GM23338 (cell line): ENCODE measurements at regions not wholly inside any gene's neighbourhood (a gene's known extent, or its start where the extent isn't known, plus 50 kb on each side); places are given as distances from the start of the nearest gene placed in this dataset.

Experiments used
- ATAC-seq: fragments of 200-7000 bp; cut with Tn5 transposase; 3 replicates; pipeline ENCODE4 v1.9.1; 2020
- DNase-seq: peaks from one replicate; pipeline ENCODE4 v3.0.0-alpha.2; 2015; ENCODE audit warnings: low spot score
- H2AFZ ChIP-seq: fragments of 200-600 bp; sonication (generic); 2 replicates; pipeline ENCODE4 v1.8.0; 2016; ENCODE audit warnings: antibody characterized with exemption, mild to moderate bottlenecking, moderate library complexity
- H3F3A ChIP-seq: fragments of 200-600 bp; sonication (generic); replicated peaks from 2 replicates; pipeline ENCODE4 v1.8.0; 2017; ENCODE audit warnings: antibody characterized with exemption, mixed run types, low read depth
- H3K27ac ChIP-seq: fragments of 200-600 bp; sonication (generic); 2 replicates; pipeline ENCODE4 v1.6.1; 2016; ENCODE audit warnings: low read depth
- H3K27me3 ChIP-seq: fragments of 200-600 bp; sonication (generic); 2 replicates; pipeline ENCODE4 v1.8.0; 2016; ENCODE audit warnings: mild to moderate bottlenecking, mixed run types, moderate library complexity; ENCODE audit not compliant: insufficient read depth
- H3K36me3 ChIP-seq: fragments of 200-600 bp; sonication (generic); 2 replicates; pipeline ENCODE4 v1.8.0; 2016; ENCODE audit warnings: mild to moderate bottlenecking; ENCODE audit not compliant: insufficient read depth
- H3K4me1 ChIP-seq: fragments of 200-600 bp; sonication (generic); 2 replicates; pipeline ENCODE4 v1.8.0; 2016; ENCODE audit warnings: mild to moderate bottlenecking, moderate library complexity; ENCODE audit not compliant: insufficient read depth
- H3K4me2 ChIP-seq: fragments of 200-600 bp; sonication (generic); 2 replicates; pipeline ENCODE4 v1.7.1; 2017; ENCODE audit warnings: mixed run types
- H3K4me3 ChIP-seq: fragments of 200-600 bp; sonication (generic); 2 replicates; pipeline ENCODE4 v1.6.1; 2016; ENCODE audit warnings: mixed run types
- H3K79me2 ChIP-seq: fragments of 200-600 bp; sonication (generic); replicated peaks from 2 replicates; pipeline ENCODE4 v1.8.0; 2017; ENCODE audit warnings: mild to moderate bottlenecking; ENCODE audit not compliant: insufficient read depth
- H3K9me2 ChIP-seq: fragments of 200-600 bp; sonication (generic); 2 replicates; pipeline ENCODE4 v1.8.0; 2017; ENCODE audit not compliant: insufficient read depth
- H4K20me1 ChIP-seq: fragments of 200-600 bp; sonication (generic); replicated peaks from 2 replicates; pipeline ENCODE4 v1.8.0; 2017; ENCODE audit warnings: mild to moderate bottlenecking; ENCODE audit not compliant: insufficient read depth
- H3K27ac Mint-ChIP-seq: 2 replicates; pipeline ENCODE4 v1.8.0; 2020; ENCODE audit warnings: inconsistent platforms, mild to moderate bottlenecking, moderate library complexity, mixed read lengths
- H3K27me3 Mint-ChIP-seq: 3 replicates; pipeline ENCODE4 v1.8.0; 2022; ENCODE audit warnings: low read depth, mild to moderate bottlenecking, moderate library complexity, mixed read lengths, inconsistent platforms; ENCODE audit not compliant: insufficient read depth, poor library complexity
- H3K36me3 Mint-ChIP-seq: 3 replicates; pipeline ENCODE4 v1.8.0; 2021; ENCODE audit warnings: low read depth, mild to moderate bottlenecking, inconsistent platforms, moderate library complexity, mixed read lengths
- H3K4me1 Mint-ChIP-seq: 3 replicates; pipeline ENCODE4 v1.8.0; 2020; ENCODE audit warnings: mild to moderate bottlenecking, inconsistent platforms, mixed read lengths
- H3K4me3 Mint-ChIP-seq: 3 replicates; pipeline ENCODE4 v1.8.0; 2021; ENCODE audit warnings: moderate library complexity, mild to moderate bottlenecking, inconsistent platforms, mixed read lengths
- H3K9me3 Mint-ChIP-seq: 3 replicates; pipeline ENCODE4 v1.8.0; 2020; ENCODE audit warnings: moderate library complexity, mild to moderate bottlenecking, inconsistent platforms, mixed read lengths
- CREB1 ChIP-seq: fragments of 250-450 bp; sonication (Bioruptor Pico); IDR thresholded peaks from 2 replicates; pipeline ENCODE4 v1.5.0; 2020; ENCODE audit warnings: low read depth, mild to moderate bottlenecking, moderate library complexity
- EZH2phosphoT487 ChIP-seq: fragments of 200-600 bp; sonication (generic); IDR thresholded peaks from one replicate; pipeline ENCODE4 v1.8.1; 2018; ENCODE audit warnings: antibody characterized with exemption; ENCODE audit not compliant: unreplicated experiment
- JUNB ChIP-seq: IDR thresholded peaks from one replicate; pipeline ENCODE4 v1.6.1; 2016; ENCODE audit warnings: antibody characterized with exemption; ENCODE audit not compliant: unreplicated experiment
- POLR2AphosphoS5 ChIP-seq: IDR thresholded peaks from 2 replicates; pipeline ENCODE4 v1.6.1; 2016; ENCODE audit warnings: antibody characterized with exemption, low read depth
- STAT1 ChIP-seq: IDR thresholded peaks from one replicate; pipeline ENCODE4 v1.6.1; 2016; ENCODE audit warnings: antibody characterized with exemption; ENCODE audit not compliant: unreplicated experiment
- ZNF114 ChIP-seq: fragments of 250-450 bp; sonication (Bioruptor Pico); IDR thresholded peaks from 2 replicates; pipeline ENCODE4 v1.5.0; 2020; ENCODE audit warnings: mild to moderate bottlenecking, moderate library complexity
- ZNF331 ChIP-seq: fragments of 250-450 bp; sonication (Bioruptor Pico); IDR thresholded peaks from 2 replicates; pipeline ENCODE4 v1.5.0; 2020; ENCODE audit warnings: low read depth, mild to moderate bottlenecking, moderate library complexity
- TF ChIP-seq, protein P1 (sequence below): fragments of 250-450 bp; sonication (Bioruptor Pico); IDR thresholded peaks from 2 replicates; pipeline ENCODE4 v1.5.0; 2020; ENCODE audit warnings: mild to moderate bottlenecking, moderate library complexity
- TF ChIP-seq, protein P2 (sequence below): IDR thresholded peaks from 2 replicates; pipeline ENCODE4 v1.6.1; 2016; ENCODE audit warnings: antibody characterized with exemption
- TF ChIP-seq, protein P3 (sequence below), 2 experiments: fragments of 200-600 bp in 1 of 2; sonication (generic) in 1 of 2; conservative IDR thresholded peaks; 2 replicates each; pipeline versions ENCODE4 v1.5.1 to v1.6.1; 2016 to 2017; ENCODE audit warnings: antibody characterized with exemption in 2 of 2, low read depth in 2 of 2, mild to moderate bottlenecking in 2 of 2, moderate library complexity in 1 of 2

DNA sequence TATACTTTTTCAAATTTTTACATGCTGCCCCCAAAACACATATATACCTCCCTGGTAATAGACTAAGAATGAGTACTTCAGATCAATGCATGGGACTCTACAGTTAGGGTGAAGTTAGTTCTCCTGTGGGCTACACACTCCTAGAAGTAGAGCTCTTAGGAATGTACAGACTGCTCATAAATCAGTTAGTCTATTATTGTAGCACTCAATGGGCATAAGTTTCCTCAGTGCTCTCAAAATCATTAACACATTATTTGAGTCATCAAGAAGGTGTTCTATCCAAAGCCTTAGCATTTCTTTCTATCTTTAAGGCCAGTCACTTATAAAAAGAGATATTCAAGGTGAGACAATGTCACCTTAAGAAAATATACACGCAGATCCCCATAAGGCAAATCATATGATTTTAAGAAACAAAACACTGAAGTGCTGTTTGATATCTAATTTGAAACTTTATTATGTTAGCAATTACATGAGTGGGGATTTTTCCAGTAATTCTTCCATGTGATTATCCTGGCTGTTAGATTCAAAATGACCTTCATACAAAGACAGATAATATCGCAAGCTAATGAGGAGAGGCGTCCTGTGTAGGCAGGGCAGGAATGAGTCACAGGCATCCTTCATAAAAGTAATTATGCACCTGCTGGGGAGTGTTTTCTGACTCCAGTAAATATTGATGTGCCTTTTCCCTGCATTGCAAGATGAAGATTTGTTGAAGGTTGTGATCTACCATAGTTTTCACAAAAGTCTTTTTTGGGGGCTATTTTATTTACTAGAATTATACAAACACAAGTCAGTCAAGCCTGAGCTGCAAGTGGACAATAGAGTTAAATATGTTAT, 167.2 kb upstream of the ATP1B1 start (continued):
- TF ChIP-seq, protein P1, sequence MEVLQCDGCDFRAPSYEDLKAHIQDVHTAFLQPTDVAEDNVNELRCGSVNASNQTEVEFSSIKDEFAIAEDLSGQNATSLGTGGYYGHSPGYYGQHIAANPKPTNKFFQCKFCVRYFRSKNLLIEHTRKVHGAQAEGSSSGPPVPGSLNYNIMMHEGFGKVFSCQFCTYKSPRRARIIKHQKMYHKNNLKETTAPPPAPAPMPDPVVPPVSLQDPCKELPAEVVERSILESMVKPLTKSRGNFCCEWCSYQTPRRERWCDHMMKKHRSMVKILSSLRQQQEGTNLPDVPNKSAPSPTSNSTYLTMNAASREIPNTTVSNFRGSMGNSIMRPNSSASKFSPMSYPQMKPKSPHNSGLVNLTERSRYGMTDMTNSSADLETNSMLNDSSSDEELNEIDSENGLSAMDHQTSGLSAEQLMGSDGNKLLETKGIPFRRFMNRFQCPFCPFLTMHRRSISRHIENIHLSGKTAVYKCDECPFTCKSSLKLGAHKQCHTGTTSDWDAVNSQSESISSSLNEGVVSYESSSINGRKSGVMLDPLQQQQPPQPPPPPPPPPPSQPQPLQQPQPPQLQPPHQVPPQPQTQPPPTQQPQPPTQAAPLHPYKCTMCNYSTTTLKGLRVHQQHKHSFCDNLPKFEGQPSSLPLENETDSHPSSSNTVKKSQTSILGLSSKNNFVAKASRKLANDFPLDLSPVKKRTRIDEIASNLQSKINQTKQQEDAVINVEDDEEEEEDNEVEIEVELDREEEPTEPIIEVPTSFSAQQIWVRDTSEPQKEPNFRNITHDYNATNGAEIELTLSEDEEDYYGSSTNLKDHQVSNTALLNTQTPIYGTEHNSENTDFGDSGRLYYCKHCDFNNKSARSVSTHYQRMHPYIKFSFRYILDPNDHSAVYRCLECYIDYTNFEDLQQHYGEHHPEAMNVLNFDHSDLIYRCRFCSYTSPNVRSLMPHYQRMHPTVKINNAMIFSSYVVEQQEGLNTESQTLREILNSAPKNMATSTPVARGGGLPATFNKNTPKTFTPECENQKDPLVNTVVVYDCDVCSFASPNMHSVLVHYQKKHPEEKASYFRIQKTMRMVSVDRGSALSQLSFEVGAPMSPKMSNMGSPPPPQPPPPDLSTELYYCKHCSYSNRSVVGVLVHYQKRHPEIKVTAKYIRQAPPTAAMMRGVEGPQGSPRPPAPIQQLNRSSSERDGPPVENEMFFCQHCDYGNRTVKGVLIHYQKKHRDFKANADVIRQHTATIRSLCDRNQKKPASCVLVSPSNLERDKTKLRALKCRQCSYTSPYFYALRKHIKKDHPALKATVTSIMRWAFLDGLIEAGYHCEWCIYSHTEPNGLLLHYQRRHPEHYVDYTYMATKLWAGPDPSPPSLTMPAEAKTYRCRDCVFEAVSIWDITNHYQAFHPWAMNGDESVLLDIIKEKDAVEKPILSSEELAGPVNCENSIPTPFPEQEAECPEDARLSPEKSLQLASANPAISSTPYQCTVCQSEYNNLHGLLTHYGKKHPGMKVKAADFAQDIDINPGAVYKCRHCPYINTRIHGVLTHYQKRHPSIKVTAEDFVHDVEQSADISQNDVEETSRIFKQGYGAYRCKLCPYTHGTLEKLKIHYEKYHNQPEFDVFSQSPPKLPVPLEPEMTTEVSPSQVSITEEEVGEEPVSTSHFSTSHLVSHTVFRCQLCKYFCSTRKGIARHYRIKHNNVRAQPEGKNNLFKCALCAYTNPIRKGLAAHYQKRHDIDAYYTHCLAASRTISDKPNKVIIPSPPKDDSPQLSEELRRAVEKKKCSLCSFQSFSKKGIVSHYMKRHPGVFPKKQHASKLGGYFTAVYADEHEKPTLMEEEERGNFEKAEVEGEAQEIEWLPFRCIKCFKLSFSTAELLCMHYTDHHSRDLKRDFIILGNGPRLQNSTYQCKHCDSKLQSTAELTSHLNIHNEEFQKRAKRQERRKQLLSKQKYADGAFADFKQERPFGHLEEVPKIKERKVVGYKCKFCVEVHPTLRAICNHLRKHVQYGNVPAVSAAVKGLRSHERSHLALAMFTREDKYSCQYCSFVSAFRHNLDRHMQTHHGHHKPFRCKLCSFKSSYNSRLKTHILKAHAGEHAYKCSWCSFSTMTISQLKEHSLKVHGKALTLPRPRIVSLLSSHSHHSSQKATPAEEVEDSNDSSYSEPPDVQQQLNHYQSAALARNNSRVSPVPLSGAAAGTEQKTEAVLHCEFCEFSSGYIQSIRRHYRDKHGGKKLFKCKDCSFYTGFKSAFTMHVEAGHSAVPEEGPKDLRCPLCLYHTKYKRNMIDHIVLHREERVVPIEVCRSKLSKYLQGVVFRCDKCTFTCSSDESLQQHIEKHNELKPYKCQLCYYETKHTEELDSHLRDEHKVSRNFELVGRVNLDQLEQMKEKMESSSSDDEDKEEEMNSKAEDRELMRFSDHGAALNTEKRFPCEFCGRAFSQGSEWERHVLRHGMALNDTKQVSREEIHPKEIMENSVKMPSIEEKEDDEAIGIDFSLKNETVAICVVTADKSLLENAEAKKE (CRISPR knock-in tag): no peak

DNA sequence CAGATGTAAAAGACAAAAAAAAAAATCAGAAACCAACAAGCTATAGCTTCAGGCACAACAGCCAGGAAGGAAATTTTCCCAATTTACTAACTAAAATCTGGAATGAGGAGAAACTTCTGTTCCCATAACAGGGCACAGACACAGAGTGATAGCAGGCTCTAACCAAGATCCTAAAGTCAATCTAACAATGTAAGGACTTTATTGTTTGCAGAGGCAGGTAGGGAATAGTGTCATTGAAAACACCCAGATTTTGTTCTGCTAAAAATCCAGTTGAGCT, 166.6 kb upstream of the ATP1B1 start:
- H3K4me2 ChIP-seq: no peak overlapping the region
- no peaks in the 10 kb centered on the region for H3F3A ChIP-seq
- Mint-ChIP-seq H3K27me3 (no peaks in the 10 kb centered on the region), H3K4me1 (peaks cover 12% of the 10 kb centered on the region), H3K4me3 (no peak overlapping the region), H3K9me3 (no peaks in the 10 kb centered on the region; the same call in 2 of the 3 replicates), H3K36me3 (no peaks in the 10 kb centered on the region), H3K27ac (no peak overlapping the region)
- DNase-seq: no peak
- H2AFZ ChIP-seq: no peak overlapping the region
- peaks cover 10% of the 10 kb centered on the region for H3K4me1 ChIP-seq
- no peak overlapping the region for H3K27ac ChIP-seq
- H3K4me3 ChIP-seq: no peak overlapping the region
- no peaks in the 10 kb centered on the region for H3K79me2 ChIP-seq
- ATAC-seq: no peak
- no peaks in the 10 kb centered on the region for H3K36me3 ChIP-seq
- no peaks in the 10 kb centered on the region for H3K27me3 ChIP-seq
- peaks cover 9% of the 10 kb centered on the region; the same call in 1 of the 2 replicates for H3K9me2 ChIP-seq
- H4K20me1 ChIP-seq: no peaks in the 10 kb centered on the region
- TF ChIP-seq JUNB (no peak), ZNF114 (CRISPR knock-in tag) (no peak), CREB1 (CRISPR knock-in tag) (no peak), EZH2phosphoT487 (no peak), ZNF331 (CRISPR knock-in tag) (no peak), POLR2AphosphoS5 (no peak), STAT1 (no peak)
- TF ChIP-seq, protein P2, sequence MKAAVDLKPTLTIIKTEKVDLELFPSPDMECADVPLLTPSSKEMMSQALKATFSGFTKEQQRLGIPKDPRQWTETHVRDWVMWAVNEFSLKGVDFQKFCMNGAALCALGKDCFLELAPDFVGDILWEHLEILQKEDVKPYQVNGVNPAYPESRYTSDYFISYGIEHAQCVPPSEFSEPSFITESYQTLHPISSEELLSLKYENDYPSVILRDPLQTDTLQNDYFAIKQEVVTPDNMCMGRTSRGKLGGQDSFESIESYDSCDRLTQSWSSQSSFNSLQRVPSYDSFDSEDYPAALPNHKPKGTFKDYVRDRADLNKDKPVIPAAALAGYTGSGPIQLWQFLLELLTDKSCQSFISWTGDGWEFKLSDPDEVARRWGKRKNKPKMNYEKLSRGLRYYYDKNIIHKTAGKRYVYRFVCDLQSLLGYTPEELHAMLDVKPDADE: no peak
- TF ChIP-seq, protein P3, sequence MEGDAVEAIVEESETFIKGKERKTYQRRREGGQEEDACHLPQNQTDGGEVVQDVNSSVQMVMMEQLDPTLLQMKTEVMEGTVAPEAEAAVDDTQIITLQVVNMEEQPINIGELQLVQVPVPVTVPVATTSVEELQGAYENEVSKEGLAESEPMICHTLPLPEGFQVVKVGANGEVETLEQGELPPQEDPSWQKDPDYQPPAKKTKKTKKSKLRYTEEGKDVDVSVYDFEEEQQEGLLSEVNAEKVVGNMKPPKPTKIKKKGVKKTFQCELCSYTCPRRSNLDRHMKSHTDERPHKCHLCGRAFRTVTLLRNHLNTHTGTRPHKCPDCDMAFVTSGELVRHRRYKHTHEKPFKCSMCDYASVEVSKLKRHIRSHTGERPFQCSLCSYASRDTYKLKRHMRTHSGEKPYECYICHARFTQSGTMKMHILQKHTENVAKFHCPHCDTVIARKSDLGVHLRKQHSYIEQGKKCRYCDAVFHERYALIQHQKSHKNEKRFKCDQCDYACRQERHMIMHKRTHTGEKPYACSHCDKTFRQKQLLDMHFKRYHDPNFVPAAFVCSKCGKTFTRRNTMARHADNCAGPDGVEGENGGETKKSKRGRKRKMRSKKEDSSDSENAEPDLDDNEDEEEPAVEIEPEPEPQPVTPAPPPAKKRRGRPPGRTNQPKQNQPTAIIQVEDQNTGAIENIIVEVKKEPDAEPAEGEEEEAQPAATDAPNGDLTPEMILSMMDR (conservative IDR thresholded peaks at IDR 0.05; ENCODE audit: low read depth in 2 of 2): no peak
